ENCODE measurements at regions not wholly inside any gene's neighbourhood (a gene's known extent, or its start where the extent isn't known, plus 50 kb on each side); places are given as distances from the start of the nearest gene placed in this dataset.

GRCh38 chr14:48751293-48751692, 834.9 kb downstream of the RPS29 start:
- FAIRE-seq (no peak), DNase-seq (no peak), ATAC-seq (no peak)
- no peaks in the 10 kb centered on the region for H3K9me3 ChIP-seq
- H3K27ac ChIP-seq: no peak overlapping the region
- no peak overlapping the region for H3K4me3 ChIP-seq
- no peaks in the 10 kb centered on the region for H3K36me3 ChIP-seq
- no peaks in the 10 kb centered on the region for H3K27me3 ChIP-seq
- no peak for TF ChIP-seq CTCF (IDR thresholded peaks at IDR 0.05)
- intact Hi-C loops (cut with DNase I): no loop called here
- no peaks in the 10 kb centered on the region for H3K4me1 ChIP-seq

GRCh38 chr14:48748151-48748675, 838.0 kb downstream of the RPS29 start:
- H3K9me3 ChIP-seq: no peaks in the 10 kb centered on the region
- H3K4me3 ChIP-seq: no peak overlapping the region
- H3K4me1 ChIP-seq: no peaks in the 10 kb centered on the region
- DNase-seq: no peak
- WGBS, 2 donors: 39 to 44% methylated on average over 2 of the region's 2 CpGs
- H3K27ac ChIP-seq: no peak overlapping the region
- intact Hi-C loops (cut with DNase I): no loop called here
- H3K27me3 ChIP-seq: no peaks in the 10 kb centered on the region
- no peak for FAIRE-seq
- no peaks in the 10 kb centered on the region for H3K36me3 ChIP-seq
- no peak for ATAC-seq
- TF ChIP-seq CTCF (IDR thresholded peaks at IDR 0.05): no peak

- 50 to 55% methylated on average over 3 of the region's 3 CpGs for WGBS, 2 donors
- no peaks in the 10 kb centered on the region for H3K9me3 ChIP-seq
- H3K27ac ChIP-seq: no peak overlapping the region
- no peaks in the 10 kb centered on the region for H3K4me1 ChIP-seq
- FAIRE-seq: no peak
- DNase-seq: no peak
- ATAC-seq: no peak
- no peak for TF ChIP-seq CTCF (IDR thresholded peaks at IDR 0.05)
- H3K36me3 ChIP-seq: no peaks in the 10 kb centered on the region
- intact Hi-C loops (cut with DNase I): no loop called here
- H3K27me3 ChIP-seq: no peaks in the 10 kb centered on the region
- no peak overlapping the region for H3K4me3 ChIP-seq
Measured at GRCh38 chr14:48747561-48748089, 838.6 kb downstream of the RPS29 start.

- DNase-seq: no peak
- no peak for ATAC-seq
- intact Hi-C loops (cut with DNase I): no loop called here
- FAIRE-seq: no peak
- Histone ChIP-seq H3K4me3 (no peak overlapping the region), H3K4me1 (no peaks in the 10 kb centered on the region), H3K27me3 (no peaks in the 10 kb centered on the region), H3K27ac (no peak overlapping the region), H3K9me3 (no peaks in the 10 kb centered on the region), H3K36me3 (no peaks in the 10 kb centered on the region)
- TF ChIP-seq CTCF (IDR thresholded peaks at IDR 0.05): no peak
- 40% methylated on average over 2 of the region's 2 CpGs for WGBS, 2 donors
Measured at GRCh38 chr14:48744202-48744601, 842.0 kb downstream of the RPS29 start.

GRCh38 chr14:48738186-48738925, 847.8 kb downstream of the RPS29 start:
- Histone ChIP-seq H3K36me3 (no peaks in the 10 kb centered on the region), H3K27ac (no peak overlapping the region), H3K4me3 (no peak overlapping the region), H3K27me3 (no peaks in the 10 kb centered on the region), H3K9me3 (no peaks in the 10 kb centered on the region), H3K4me1 (no peaks in the 10 kb centered on the region)
- WGBS, 2 donors: 61 to 79% methylated on average over 1 of the region's 1 CpG
- intact Hi-C loops (cut with DNase I): no loop called here
- DNase-seq (no peak), ATAC-seq (no peak), FAIRE-seq (no peak)
- TF ChIP-seq CTCF (IDR thresholded peaks at IDR 0.05): no peak

Measured in pancreas (tissue), 10 donors.